ENCODE measurements at regions not wholly inside any gene's neighbourhood (a gene's known extent, or its start where the extent isn't known, plus 50 kb on each side); places are given as distances from the start of the nearest gene placed in this dataset.

DNA sequence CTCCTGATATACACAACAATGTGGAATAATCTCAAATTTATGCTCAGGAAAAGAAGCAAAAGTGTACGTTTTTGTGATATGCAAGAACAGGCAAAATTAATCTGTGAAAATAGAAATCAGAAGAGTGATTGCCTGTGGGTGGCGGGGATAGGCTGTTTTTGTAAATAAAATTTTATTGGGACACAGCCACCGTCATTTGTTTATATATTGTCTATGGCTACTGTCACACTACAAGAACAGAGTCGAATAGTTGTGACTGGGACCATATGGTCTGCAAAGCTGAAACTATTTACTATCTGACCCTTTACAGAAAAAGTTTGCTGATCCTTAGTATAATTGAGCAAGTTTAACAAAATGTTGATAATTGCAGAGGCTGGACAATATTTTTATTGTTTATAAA lies 269.5 kb upstream of the HTR2A start:
- TF ChIP-seq, protein P1, sequence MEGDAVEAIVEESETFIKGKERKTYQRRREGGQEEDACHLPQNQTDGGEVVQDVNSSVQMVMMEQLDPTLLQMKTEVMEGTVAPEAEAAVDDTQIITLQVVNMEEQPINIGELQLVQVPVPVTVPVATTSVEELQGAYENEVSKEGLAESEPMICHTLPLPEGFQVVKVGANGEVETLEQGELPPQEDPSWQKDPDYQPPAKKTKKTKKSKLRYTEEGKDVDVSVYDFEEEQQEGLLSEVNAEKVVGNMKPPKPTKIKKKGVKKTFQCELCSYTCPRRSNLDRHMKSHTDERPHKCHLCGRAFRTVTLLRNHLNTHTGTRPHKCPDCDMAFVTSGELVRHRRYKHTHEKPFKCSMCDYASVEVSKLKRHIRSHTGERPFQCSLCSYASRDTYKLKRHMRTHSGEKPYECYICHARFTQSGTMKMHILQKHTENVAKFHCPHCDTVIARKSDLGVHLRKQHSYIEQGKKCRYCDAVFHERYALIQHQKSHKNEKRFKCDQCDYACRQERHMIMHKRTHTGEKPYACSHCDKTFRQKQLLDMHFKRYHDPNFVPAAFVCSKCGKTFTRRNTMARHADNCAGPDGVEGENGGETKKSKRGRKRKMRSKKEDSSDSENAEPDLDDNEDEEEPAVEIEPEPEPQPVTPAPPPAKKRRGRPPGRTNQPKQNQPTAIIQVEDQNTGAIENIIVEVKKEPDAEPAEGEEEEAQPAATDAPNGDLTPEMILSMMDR (conservative IDR thresholded peaks at IDR 0.05; ENCODE audit: low read depth, low read length), result no peak
- no peak overlapping the region for H3K4me3 ChIP-seq (ENCODE audit: low read depth, low read length)
- no peak for DNase-seq (ENCODE audit: low read depth)

DNA sequence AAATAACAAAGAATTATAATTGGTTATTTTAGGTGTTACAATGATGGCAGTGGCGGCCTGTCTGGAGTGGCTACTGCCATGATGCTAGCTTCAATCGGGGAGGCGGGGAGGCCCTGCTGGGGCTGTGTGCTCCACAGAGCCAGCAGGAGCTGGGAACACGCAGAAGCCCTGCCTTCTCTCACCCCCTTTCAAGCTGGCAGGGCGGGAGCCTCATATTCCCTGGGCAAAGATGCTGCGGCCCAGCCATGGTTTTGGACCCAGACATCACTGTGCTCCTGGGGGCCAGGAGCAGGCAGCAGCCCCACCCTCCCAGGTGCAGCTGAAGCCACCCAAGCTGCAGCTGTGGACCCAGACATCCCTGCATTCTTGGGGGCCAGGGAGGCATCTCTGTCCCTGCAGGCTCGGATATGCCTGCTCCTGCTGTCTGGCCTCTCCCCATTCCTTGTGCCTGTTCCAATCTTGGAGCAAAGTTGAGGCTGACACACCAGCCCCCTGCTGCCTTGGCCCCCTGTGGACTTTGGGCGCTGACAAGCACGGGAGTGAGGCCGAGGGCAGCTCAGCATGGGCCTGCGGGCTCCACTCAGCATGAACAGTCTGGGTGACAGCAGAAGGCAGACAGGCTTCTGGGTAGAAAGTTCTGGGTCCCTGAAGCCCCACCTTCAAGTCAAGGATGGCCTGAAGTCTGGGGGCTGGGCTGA lies 263.1 kb upstream of the HTR2A start:
- DNase-seq (ENCODE audit: low read depth), result no peak
- TF ChIP-seq, protein P1 (conservative IDR thresholded peaks at IDR 0.05; ENCODE audit: low read depth, low read length), result no peak
- H3K4me3 ChIP-seq (ENCODE audit: low read depth, low read length), result no peak overlapping the region

DNA sequence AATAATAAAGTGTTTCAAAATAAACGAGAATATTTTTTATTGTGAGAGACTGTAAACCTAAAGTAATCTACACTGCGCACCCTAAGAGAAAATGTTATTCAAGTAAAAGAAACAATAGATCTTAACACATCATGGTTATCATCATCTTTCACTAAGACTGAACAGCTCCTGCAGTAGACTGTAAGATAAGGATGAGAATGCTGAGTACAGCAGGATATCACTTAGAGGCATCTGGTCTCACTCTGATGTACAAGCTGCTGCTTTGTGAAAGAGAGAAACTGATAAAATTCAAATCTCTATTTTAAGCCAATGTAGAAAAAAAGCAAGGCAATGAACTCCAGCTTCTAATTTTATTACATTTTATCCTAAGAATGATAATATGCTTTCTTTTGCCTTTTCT lies 261.7 kb upstream of the HTR2A start:
- no peak overlapping the region for H3K4me3 ChIP-seq (ENCODE audit: low read depth, low read length)
- no peak for DNase-seq (ENCODE audit: low read depth)
- TF ChIP-seq, protein P1 (conservative IDR thresholded peaks at IDR 0.05; ENCODE audit: low read depth, low read length), result no peak

DNA sequence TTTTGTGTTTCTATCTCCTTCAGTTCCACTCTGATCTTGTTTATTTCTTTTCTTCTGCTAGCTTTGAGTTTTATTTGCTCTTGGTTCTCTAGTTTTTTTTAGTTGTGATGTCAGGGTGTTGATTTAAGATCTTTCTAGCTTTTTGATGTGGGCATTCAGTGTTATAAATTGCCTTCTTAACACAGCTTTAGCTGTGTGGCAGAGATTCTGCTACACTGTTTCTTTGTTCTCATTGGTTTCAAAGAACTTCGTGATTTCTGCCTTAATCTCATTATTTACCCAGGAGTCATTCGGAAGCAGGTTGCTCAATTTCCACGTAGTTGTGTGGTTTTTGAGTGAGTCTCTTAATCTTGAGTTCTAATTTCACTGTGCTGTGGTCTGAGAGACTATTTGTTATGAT lies 251.7 kb upstream of the HTR2A start:
- no peak overlapping the region for H3K4me3 ChIP-seq (ENCODE audit: low read depth, low read length)
- TF ChIP-seq, protein P1 (conservative IDR thresholded peaks at IDR 0.05; ENCODE audit: low read depth, low read length), result no peak
- DNase-seq (ENCODE audit: low read depth), result no peak

DNA sequence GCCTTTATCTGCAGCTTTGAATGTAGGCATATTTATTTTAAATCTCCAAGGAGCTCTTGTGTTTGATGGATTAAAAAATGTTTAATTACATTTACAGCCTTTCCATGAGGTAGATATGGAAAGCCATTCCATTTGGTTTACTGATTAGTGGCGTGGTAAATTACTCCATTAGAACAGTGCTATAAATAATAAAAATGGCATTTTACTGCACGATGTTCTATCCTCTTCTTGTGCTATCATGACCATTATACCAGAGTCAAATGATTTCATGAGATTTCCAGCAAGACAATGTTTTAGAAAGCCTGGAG lies 250.9 kb upstream of the HTR2A start:
- H3K4me3 ChIP-seq (ENCODE audit: low read depth, low read length), result no peak overlapping the region
- TF ChIP-seq, protein P1 (conservative IDR thresholded peaks at IDR 0.05; ENCODE audit: low read depth, low read length), result no peak
- DNase-seq (ENCODE audit: low read depth), result no peak

DNA sequence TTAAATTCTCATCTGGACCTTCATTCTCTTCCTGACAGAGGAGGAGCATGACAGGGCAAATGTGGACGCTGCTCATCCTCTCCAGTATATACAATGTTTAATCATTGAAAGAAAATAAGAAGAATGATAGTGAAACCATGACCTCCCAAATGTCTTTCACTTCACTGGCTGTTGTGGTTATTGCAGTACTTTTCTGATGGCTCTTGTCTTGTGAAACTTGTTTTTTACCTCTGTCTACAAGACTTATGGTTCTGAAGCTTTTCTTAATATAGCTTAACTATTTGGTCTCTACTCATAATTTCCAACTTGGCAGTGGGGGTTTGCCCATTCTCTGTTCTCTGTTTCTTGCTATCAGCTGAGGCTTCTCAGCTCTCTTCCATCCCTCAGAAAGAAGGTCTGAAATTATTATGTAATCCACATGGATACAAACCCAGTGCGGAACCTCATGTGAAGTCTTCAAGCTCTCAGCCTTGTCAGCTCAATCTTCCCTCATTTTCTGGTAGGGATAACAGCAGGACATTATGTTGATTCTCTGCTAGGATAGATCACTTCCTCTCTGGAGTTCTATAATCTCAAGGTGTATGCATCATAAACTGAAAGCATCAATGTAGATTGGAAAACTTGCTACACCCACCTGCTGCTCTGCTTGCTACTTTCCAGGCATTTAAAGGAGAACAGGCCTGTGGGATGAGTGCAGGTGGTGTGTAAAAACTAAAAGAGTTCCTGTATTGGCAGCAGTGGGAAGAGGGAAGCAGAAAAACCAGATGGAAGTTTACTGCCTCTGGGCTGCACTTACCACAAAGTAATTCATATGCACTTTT lies 250.3 kb upstream of the HTR2A start:
- no peak for DNase-seq (ENCODE audit: low read depth)
- TF ChIP-seq, protein P1 (conservative IDR thresholded peaks at IDR 0.05; ENCODE audit: low read depth, low read length), result no peak
- H3K4me3 ChIP-seq (ENCODE audit: low read depth, low read length), result no peak overlapping the region

DNA sequence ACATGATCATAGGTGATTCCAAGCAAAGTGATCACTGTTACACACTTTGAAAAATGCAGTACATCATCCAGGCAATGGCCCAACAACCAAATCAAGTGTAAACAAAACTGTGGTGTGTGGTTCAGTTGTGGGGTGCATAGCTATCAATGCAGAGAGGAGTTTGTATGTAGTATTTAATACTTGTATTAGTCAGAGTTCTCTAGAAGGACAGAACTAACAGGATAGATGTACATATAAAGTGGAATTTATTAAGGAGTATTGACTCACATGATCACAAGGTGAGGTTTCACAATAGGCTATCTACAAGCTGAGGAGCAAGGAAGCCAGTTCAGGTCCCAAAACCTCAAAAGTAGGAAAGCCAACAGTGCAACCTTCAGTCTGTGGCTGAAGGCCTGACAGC lies 249.3 kb upstream of the HTR2A start:
- TF ChIP-seq, protein P1 (conservative IDR thresholded peaks at IDR 0.05; ENCODE audit: low read depth, low read length), result no peak
- no peak overlapping the region for H3K4me3 ChIP-seq (ENCODE audit: low read depth, low read length)
- DNase-seq (ENCODE audit: low read depth), result no peak
